Neural cell (in vitro differentiated cells): ENCODE measurements at regions not wholly inside any gene's neighbourhood (a gene's known extent, or its start where the extent isn't known, plus 50 kb on each side); places are given as distances from the start of the nearest gene placed in this dataset.

Source experiments
- CTCF ChIP-seq: fragments of 450-650 bp; IDR thresholded peaks from 2 replicates; pipeline ENCODE4 v1.5.1; 2014; ENCODE audit warnings: antibody characterized with exemption, mild to moderate bottlenecking, moderate library complexity; ENCODE audit not compliant: poor library complexity, severe bottlenecking
- EP300 ChIP-seq: fragments of 450-650 bp; conservative IDR thresholded peaks from 2 replicates; pipeline ENCODE4 v1.6.1; 2014; ENCODE audit warnings: antibody characterized with exemption, mild to moderate bottlenecking, moderate library complexity; ENCODE audit not compliant: poor library complexity, severe bottlenecking
- EZH2 ChIP-seq: fragments of 200-600, 300-800 bp; shearing (Covaris generic), sonication (generic); IDR thresholded peaks from 2 replicates; pipeline ENCODE4 v1.6.1; 2014; ENCODE audit warnings: antibody characterized with exemption, low read length, borderline replicate concordance, mild to moderate bottlenecking; ENCODE audit not compliant: insufficient read depth, poor library complexity, severe bottlenecking
- MXI1 ChIP-seq: fragments of 450-650 bp; conservative IDR thresholded peaks from 2 replicates; pipeline ENCODE4 v1.6.1; 2014; ENCODE audit warnings: antibody characterized with exemption, mild to moderate bottlenecking; ENCODE audit not compliant: poor library complexity, severe bottlenecking

- TF ChIP-seq EZH2 (no peak), CTCF (no peak), EP300 (no peak), MXI1 (no peak)
Observed at GRCh38 chr5:7047511-7048261, 334.5 kb downstream of the TENT4A start.
